HG02943 (cell line): ENCODE measurements at regions not wholly inside any gene's neighbourhood (a gene's known extent, or its start where the extent isn't known, plus 50 kb on each side); places are given as distances from the start of the nearest gene placed in this dataset.
"Not testable (repeated sequence)": the region's sequence is repeated elsewhere in the genome, so short reads cannot be mapped to it uniquely, and the experiment has no call there.

Source experiments
- ATAC-seq: cut with Tn5 transposase; IDR thresholded peaks from one replicate; pipeline ENCODE4 v1.9.1; 2021; ENCODE audit warnings: mild to moderate bottlenecking, low read depth, moderate library complexity; ENCODE audit not compliant: unreplicated experiment

DNA sequence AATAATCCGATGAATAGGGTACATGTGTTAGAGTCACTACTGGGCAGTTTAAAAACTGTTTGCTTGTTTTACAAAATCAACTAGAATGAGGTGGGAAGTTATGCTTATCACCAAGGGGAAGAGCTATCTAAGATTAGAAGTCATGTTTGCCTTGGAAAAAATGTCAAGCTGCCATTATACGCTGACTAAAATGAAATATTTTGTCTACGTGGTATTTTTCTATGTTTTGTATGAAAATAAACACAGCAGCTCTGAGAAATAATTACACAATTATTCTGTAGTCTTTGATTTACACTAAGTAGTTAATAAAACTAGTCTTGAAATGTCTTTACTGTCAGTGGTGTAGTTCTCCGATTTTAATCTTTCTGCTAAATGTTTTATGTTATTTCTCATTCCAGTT is 241.9 kb upstream of the TARS1 start:
- no peak for ATAC-seq

GRCh38 chr5:33203931-33204330 is 236.8 kb upstream of the TARS1 start:
- no peak for ATAC-seq

DNA sequence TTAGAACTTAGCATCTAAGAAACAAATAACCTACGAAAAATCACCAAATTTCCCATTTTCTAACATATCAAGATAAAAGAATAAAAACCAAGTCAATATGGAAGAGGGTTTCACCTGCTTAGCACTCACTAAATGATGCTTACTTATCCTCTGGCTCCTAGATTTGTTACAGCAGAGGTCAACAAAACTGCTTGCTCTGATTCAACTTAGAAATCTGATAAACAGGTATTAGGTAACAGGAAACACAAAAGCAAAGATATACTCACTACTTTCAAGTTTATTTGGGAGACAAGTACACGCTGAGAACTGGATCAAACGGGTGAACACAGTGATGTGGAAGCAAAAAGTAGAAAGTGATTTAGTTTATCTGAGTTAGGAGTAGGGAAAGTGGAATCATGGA is 235.7 kb upstream of the TARS1 start:
- ATAC-seq: no peak

GRCh38 chr5:33205727-33206410 is 234.9 kb upstream of the TARS1 start:
- ATAC-seq: no peak

GRCh38 chr5:33206962-33207506 is 233.7 kb upstream of the TARS1 start:
- no peak for ATAC-seq

DNA sequence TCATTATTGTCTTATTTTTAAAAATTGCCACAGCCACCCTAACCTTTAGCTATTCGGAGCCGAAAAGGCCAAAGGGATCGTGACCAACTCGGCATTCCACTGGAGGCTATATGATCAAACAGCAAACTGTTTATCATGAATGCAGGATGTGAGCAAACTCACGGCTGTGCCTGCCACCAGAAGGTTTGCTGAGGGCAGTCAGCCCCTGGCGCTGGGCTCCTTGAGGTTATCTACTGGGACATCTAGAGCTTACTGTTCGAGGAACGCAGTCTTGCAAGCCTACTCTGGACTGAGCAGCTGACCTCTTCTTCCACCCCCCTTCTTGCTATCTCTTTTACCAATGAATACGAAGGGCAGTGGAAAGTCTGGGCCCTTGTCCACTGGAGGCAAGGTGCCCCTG is 231.5 kb upstream of the TARS1 start:
- ATAC-seq: no peak

DNA sequence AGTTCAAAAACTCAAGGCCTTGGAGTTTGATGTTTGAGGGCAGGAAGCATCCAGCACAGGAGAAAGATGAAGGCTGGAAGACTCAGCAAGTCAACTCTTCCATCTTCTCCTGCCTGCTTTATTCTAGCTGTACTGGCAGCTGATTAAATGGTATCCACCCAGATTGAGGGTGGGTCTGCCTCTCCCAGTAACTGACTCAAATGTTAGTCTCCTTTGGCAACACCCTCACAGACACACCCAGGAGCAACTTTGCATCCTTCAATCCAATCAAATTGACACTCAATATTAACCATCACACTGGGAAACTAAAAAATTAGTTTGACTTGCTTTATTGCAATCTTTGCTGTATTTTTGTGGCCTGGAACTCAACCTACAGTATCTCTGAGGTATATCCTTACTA is 230.5 kb upstream of the TARS1 start:
- not testable (repeated sequence) for ATAC-seq

DNA sequence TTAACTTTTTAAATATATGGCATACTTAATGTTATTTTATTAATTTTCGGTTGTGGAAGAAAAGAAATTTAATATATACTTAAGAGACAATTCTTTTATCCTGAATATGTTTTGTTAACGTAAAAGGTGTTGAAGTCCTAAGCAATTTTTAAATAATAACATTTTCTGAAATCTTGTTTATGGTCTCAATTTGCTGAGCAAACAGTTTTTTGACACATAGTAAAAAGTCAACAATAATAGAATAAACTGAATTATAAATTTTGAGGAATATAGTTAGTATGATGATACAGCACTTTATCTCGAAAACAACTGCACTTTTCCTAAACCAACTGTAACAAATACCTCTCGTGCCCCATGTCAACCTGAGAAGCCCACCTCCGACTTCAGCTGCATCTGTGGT is 229.8 kb upstream of the TARS1 start:
- no peak for ATAC-seq

DNA sequence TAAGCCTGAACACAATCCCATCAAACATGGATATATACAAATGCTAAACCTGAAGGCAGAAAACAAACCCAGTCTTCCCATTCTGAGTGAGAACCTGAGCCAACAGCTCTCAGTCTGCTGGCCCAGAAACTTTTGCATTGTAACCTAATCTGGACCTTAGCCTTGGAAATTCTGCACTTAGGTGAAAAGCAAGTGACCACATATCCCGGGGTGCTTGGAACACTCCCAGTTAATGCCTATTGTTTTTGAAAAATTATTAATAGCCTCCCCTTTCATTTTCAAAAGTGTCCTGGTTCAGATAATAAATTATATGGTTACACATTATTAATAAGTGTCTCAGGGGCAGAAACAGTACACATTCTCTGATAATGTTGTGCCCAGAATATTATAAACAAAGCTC is 228.3 kb upstream of the TARS1 start:
- no peak for ATAC-seq

- no peak for ATAC-seq
Measured at GRCh38 chr5:33212900-33213299, 227.9 kb upstream of the TARS1 start.

DNA sequence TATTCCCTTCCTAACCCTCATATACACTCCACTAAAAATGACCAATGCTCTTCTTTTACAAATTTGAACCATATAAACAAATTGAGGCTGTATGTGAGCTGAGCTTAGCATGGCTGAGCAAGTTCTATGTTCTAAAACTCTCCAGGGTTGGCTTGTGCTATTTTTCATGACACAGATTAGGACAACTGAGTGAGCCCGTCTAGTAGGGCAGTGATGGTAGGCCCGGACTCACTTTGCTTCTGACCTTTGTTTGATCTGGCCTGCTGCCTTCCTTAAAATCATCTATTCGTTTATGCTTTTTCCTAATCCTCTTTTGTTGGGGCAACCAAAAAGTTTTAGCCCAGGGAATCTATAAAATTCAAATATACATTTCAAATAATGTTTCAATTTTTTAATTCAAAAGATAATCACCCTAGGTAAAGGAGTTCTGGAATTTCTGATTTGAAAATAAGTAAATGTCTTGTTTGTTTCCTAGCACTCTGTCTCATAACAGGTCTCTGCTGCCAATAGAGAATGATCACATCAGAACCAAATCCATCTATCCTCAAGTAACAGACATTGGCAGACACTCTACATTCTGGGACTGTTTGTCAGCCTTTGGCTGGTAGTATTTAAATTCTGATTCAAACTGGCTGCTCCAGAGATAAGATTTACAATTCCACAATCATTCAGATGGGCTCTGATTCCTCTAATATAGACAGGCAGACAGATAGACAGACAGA is 217.0 kb upstream of the TARS1 start:
- ATAC-seq: no peak

DNA sequence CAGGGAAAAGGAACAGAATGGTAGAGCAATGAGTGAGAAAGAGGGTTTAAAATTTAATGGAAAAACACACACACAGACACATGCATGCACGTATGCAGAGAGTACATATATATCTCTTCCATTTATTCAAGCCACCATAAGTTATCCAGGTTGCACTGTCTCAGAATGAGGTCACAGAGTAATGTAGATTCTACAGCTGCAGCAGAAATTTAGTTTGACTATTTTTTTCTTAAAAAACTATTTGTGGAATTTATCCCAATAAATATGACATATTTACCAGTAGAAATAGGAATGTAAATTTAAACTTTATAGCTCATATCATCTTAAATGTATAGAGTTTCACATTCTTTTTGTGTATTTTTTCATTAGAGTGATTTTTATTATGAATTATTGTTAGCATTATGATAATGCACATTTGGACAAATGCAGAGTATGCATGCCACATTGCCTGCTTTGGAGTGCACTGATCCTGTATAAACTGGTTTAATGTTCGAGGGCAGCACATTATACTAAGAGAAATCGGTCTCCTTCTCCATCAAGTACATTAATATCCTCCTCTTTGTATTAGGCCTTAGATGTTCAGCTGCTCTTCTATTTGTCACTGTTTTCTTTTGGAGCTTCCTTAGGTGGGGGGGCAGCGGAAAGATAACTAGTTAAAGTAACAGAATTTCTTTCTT is 216.3 kb upstream of the TARS1 start:
- ATAC-seq: no peak

DNA sequence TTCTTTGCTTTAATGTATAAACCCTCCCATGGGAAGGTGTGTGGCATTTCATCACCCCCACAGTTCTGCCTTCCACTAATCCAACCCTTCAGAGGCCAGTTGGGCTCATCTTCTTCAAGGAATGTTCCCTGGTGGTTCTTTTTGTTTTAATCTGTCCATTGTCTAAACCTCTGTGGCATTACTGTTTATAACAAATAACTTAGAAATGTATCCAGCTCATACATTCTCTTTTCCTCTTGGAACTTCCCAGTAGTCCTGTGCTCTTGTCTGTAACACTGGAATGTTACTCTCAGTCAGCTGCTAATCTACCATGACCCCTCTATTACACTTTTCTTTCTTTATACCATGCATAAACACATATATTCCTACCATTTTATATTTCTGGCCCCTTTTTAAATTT is 213.5 kb upstream of the TARS1 start:
- no peak for ATAC-seq

GRCh38 chr5:33227746-33228145 is 213.0 kb upstream of the TARS1 start:
- no peak for ATAC-seq

DNA sequence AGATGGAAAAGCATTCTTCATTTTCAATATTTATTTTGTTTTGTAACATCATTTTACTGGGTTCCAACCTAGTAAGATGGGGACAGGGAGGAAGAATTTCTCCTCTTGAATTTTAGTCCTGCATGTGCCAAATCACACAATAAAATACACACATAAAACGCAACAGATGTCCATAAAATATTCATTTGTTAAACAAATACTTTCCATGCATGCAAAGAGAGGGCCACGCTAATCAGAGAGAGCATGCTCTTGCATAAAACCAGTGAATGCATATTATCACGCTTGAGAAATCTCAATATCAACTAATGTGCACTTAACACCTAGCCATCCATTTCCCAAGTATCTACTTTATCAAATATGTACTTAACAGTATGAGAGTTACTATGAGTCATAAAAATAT is 212.6 kb upstream of the TARS1 start:
- ATAC-seq: no peak

DNA sequence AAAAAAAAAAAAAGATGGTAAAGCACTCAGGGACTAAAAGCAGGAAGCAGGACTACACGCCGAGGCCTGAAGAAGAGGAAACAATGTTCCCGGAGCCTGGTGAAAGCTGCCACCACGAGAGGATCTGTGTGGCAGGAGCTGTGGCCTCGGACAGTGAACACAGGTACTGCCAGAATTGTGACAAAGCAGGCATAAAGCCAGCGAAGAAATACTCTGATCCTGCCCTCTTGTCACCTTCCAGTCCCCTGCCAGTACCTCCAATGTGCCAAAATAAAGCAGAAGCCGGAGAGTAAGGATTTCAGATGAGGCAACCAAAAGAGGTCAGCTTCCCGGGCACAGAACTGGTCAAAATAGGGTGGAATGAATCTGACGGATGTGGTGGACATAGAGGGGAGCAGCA is 211.5 kb upstream of the TARS1 start:
- no peak for ATAC-seq

DNA sequence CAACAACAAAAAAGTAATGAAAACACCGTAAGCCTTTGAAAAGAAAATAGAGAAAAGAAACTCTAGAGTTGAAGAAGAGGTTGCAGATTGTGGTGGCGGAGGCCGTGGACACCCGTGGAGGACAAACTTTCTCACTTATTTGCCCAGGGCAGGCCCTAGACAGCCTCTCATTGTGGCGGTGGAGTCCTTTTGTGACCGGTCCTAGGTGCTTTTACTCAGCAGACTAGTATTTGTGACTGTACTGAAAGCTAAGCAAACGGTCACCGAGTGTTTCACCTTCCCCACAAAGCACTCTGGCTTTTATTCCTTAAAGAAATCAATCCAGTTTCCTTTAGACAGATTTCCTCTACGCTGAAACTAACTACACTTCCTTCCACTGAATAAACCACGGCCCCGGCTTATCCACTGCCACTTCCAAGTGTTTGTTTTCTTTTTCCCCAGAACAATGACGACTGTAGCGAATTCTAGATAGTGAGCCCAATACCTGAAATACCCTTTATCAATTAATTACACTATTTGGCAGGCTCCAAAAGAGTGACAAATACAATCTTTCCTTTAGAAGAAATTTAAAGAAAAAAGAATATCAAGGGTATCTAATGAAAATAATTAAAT is 210.2 kb upstream of the TARS1 start:
- ATAC-seq: no peak

DNA sequence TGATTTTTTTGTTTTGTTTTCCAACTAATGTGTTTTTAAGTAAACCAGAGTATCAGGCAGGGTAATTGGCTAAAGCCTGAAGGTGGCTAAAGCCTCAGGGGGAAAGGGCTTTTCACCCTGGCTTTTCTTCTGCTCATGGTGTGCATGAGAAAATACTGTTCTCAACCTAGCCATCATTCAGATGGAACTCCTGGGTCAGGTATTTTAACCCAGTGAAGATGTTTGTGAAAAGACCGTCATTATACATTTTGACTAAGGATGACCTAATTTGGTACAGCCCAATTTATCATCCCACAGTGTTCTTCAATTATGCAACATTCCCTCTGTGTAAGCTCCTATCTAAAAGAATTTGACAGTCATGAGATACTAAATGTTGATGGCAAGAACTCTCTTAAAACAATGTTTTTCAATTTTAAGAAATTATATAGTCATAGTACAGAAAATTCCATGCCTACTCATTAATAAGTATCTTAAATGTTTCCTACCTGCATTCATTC is 209.5 kb upstream of the TARS1 start:
- no peak for ATAC-seq

DNA sequence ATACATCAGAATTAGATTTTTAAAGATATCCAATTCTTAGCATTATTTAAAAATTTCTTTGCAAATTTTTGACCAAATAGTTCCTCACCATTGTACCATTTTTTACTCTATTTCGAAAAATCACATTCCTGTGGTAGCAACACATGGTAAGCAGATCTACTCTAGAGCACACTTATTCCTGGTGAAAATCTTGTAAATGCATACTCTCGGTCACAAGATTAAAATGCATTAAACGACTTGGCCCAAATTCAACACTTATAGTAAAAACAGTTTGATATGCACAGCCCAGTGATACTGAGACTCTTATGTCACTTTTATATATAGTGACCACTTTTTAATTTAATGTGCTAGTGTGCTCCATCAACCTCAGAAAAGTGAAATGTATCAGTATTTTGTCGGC is 208.8 kb upstream of the TARS1 start:
- no peak for ATAC-seq

DNA sequence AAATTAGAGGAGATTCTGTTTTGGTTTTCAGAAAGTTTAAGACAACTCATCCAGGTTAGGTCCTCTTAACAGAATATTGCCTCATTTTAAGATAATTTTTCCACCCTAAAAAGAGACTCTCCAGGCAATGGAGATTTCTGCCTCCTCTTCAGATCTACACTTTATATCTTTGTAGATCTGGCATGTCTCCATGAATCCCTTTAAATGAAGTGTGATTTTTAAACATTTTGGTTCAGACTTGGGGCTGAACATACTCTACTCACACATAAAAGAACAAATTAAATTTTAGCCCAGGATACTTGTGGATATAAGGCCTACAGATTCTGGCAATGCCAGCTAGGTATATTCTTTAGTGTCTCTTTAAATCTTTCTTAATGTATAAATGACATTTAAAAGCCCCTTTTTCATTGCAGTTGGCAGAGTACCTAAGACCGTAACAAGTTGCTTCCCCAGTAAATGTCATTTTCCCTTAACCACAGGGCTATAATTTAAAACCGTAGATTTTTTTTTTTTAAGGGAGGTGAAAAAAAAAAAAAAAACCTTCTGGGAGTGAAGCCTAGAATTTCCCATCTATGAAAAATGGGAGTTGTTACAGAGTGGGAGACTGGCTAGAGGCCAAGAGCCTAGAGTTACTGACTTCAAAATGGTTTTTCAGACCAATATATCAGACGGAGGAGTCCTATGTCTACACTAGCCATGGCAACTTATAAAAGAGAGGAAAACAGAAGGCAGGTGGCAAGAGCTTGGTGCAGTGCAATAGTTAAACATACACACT is 207.8 kb upstream of the TARS1 start:
- no peak for ATAC-seq
